GM23338 (cell line): ENCODE measurements at regions not wholly inside any gene's neighbourhood (a gene's known extent, or its start where the extent isn't known, plus 50 kb on each side); places are given as distances from the start of the nearest gene placed in this dataset.

Experiments
- ATAC-seq: fragments of 200-7000 bp; cut with Tn5 transposase; 3 replicates; pipeline ENCODE4 v1.9.1; 2020
- DNase-seq: peaks from one replicate; pipeline ENCODE4 v3.0.0-alpha.2; 2015; ENCODE audit warnings: low spot score
- H2AFZ ChIP-seq: fragments of 200-600 bp; sonication (generic); 2 replicates; pipeline ENCODE4 v1.8.0; 2016; ENCODE audit warnings: antibody characterized with exemption, mild to moderate bottlenecking, moderate library complexity
- H3F3A ChIP-seq: fragments of 200-600 bp; sonication (generic); replicated peaks from 2 replicates; pipeline ENCODE4 v1.8.0; 2017; ENCODE audit warnings: antibody characterized with exemption, mixed run types, low read depth
- H3K27ac ChIP-seq: fragments of 200-600 bp; sonication (generic); 2 replicates; pipeline ENCODE4 v1.6.1; 2016; ENCODE audit warnings: low read depth
- H3K27me3 ChIP-seq: fragments of 200-600 bp; sonication (generic); 2 replicates; pipeline ENCODE4 v1.8.0; 2016; ENCODE audit warnings: mild to moderate bottlenecking, mixed run types, moderate library complexity; ENCODE audit not compliant: insufficient read depth
- H3K36me3 ChIP-seq: fragments of 200-600 bp; sonication (generic); 2 replicates; pipeline ENCODE4 v1.8.0; 2016; ENCODE audit warnings: mild to moderate bottlenecking; ENCODE audit not compliant: insufficient read depth
- H3K4me1 ChIP-seq: fragments of 200-600 bp; sonication (generic); 2 replicates; pipeline ENCODE4 v1.8.0; 2016; ENCODE audit warnings: mild to moderate bottlenecking, moderate library complexity; ENCODE audit not compliant: insufficient read depth
- H3K4me2 ChIP-seq: fragments of 200-600 bp; sonication (generic); 2 replicates; pipeline ENCODE4 v1.7.1; 2017; ENCODE audit warnings: mixed run types
- H3K4me3 ChIP-seq: fragments of 200-600 bp; sonication (generic); 2 replicates; pipeline ENCODE4 v1.6.1; 2016; ENCODE audit warnings: mixed run types
- H3K79me2 ChIP-seq: fragments of 200-600 bp; sonication (generic); replicated peaks from 2 replicates; pipeline ENCODE4 v1.8.0; 2017; ENCODE audit warnings: mild to moderate bottlenecking; ENCODE audit not compliant: insufficient read depth
- H3K9me2 ChIP-seq: fragments of 200-600 bp; sonication (generic); 2 replicates; pipeline ENCODE4 v1.8.0; 2017; ENCODE audit not compliant: insufficient read depth
- H4K20me1 ChIP-seq: fragments of 200-600 bp; sonication (generic); replicated peaks from 2 replicates; pipeline ENCODE4 v1.8.0; 2017; ENCODE audit warnings: mild to moderate bottlenecking; ENCODE audit not compliant: insufficient read depth
- H3K27ac Mint-ChIP-seq: 2 replicates; pipeline ENCODE4 v1.8.0; 2020; ENCODE audit warnings: inconsistent platforms, mild to moderate bottlenecking, moderate library complexity, mixed read lengths
- H3K27me3 Mint-ChIP-seq: 3 replicates; pipeline ENCODE4 v1.8.0; 2022; ENCODE audit warnings: low read depth, mild to moderate bottlenecking, moderate library complexity, mixed read lengths, inconsistent platforms; ENCODE audit not compliant: insufficient read depth, poor library complexity
- H3K36me3 Mint-ChIP-seq: 3 replicates; pipeline ENCODE4 v1.8.0; 2021; ENCODE audit warnings: low read depth, mild to moderate bottlenecking, inconsistent platforms, moderate library complexity, mixed read lengths
- H3K4me1 Mint-ChIP-seq: 3 replicates; pipeline ENCODE4 v1.8.0; 2020; ENCODE audit warnings: mild to moderate bottlenecking, inconsistent platforms, mixed read lengths
- H3K4me3 Mint-ChIP-seq: 3 replicates; pipeline ENCODE4 v1.8.0; 2021; ENCODE audit warnings: moderate library complexity, mild to moderate bottlenecking, inconsistent platforms, mixed read lengths
- H3K9me3 Mint-ChIP-seq: 3 replicates; pipeline ENCODE4 v1.8.0; 2020; ENCODE audit warnings: moderate library complexity, mild to moderate bottlenecking, inconsistent platforms, mixed read lengths
- CREB1 ChIP-seq: fragments of 250-450 bp; sonication (Bioruptor Pico); IDR thresholded peaks from 2 replicates; pipeline ENCODE4 v1.5.0; 2020; ENCODE audit warnings: low read depth, mild to moderate bottlenecking, moderate library complexity
- ETS1 ChIP-seq: IDR thresholded peaks from 2 replicates; pipeline ENCODE4 v1.6.1; 2016; ENCODE audit warnings: antibody characterized with exemption
- EZH2 ChIP-seq: fragments of 200-600 bp; sonication (generic); IDR thresholded peaks from one replicate; pipeline ENCODE4 v1.8.0; 2017; ENCODE audit warnings: antibody characterized with exemption, mild to moderate bottlenecking, low read depth; ENCODE audit not compliant: unreplicated experiment
- EZH2phosphoT487 ChIP-seq: fragments of 200-600 bp; sonication (generic); IDR thresholded peaks from one replicate; pipeline ENCODE4 v1.8.1; 2018; ENCODE audit warnings: antibody characterized with exemption; ENCODE audit not compliant: unreplicated experiment
- JUNB ChIP-seq: IDR thresholded peaks from one replicate; pipeline ENCODE4 v1.6.1; 2016; ENCODE audit warnings: antibody characterized with exemption; ENCODE audit not compliant: unreplicated experiment
- NANOG ChIP-seq: IDR thresholded peaks from 2 replicates; pipeline ENCODE4 v1.6.1; 2016; ENCODE audit warnings: antibody characterized with exemption, borderline replicate concordance
- POLR2AphosphoS5 ChIP-seq: IDR thresholded peaks from 2 replicates; pipeline ENCODE4 v1.6.1; 2016; ENCODE audit warnings: antibody characterized with exemption, low read depth
- STAT1 ChIP-seq: IDR thresholded peaks from one replicate; pipeline ENCODE4 v1.6.1; 2016; ENCODE audit warnings: antibody characterized with exemption; ENCODE audit not compliant: unreplicated experiment
- ZNF114 ChIP-seq: fragments of 250-450 bp; sonication (Bioruptor Pico); IDR thresholded peaks from 2 replicates; pipeline ENCODE4 v1.5.0; 2020; ENCODE audit warnings: mild to moderate bottlenecking, moderate library complexity
- ZNF331 ChIP-seq: fragments of 250-450 bp; sonication (Bioruptor Pico); IDR thresholded peaks from 2 replicates; pipeline ENCODE4 v1.5.0; 2020; ENCODE audit warnings: low read depth, mild to moderate bottlenecking, moderate library complexity
- ZNF462 ChIP-seq: fragments of 250-450 bp; sonication (Bioruptor Pico); IDR thresholded peaks from 2 replicates; pipeline ENCODE4 v1.5.0; 2020; ENCODE audit warnings: mild to moderate bottlenecking, moderate library complexity

- Histone ChIP-seq H3K27ac (no peak overlapping the region), H3K36me3 (no peaks in the 10 kb centered on the region), H3F3A (no peaks in the 10 kb centered on the region), H3K4me3 (no peak overlapping the region), H3K4me2 (no peak overlapping the region), H3K9me2 (peaks cover 15% of the 10 kb centered on the region; the same call in 1 of the 2 replicates), H3K27me3 (no peaks in the 10 kb centered on the region), H4K20me1 (no peaks in the 10 kb centered on the region), H2AFZ (no peak overlapping the region), H3K4me1 (peaks cover 14% of the 10 kb centered on the region; the same call in 1 of the 2 replicates), H3K79me2 (no peaks in the 10 kb centered on the region)
- no peak for DNase-seq
- Mint-ChIP-seq H3K4me1 (peaks cover 26% of the 10 kb centered on the region), H3K9me3 (no peaks in the 10 kb centered on the region; the same call in 1 of the 3 replicates), H3K27ac (no peak overlapping the region), H3K36me3 (no peaks in the 10 kb centered on the region), H3K27me3 (no peaks in the 10 kb centered on the region), H3K4me3 (no peak overlapping the region)
- TF ChIP-seq EZH2phosphoT487 (no peak), ZNF331 (CRISPR knock-in tag) (no peak), NANOG (no peak), JUNB (no peak), ETS1 (no peak), POLR2AphosphoS5 (no peak), ZNF114 (CRISPR knock-in tag) (no peak), EZH2 (no peak), ZNF462 (CRISPR knock-in tag) (no peak), STAT1 (no peak), CREB1 (CRISPR knock-in tag) (no peak)
- no peak for ATAC-seq
These were observed 209.9 kb upstream of the IGF1 start for GRCh38 chr12:102690253-102690652.
